SK-N-SH treated with all-trans-retinoic acid at 6 μM for 48 hours (cell line): ENCODE measurements at regions not wholly inside any gene's neighbourhood (a gene's known extent, or its start where the extent isn't known, plus 50 kb on each side); places are given as distances from the start of the nearest gene placed in this dataset.

Source experiments
- ARNTL ChIP-seq: fragments of 450-650 bp; formaldehyde crosslinking; IDR thresholded peaks from 2 replicates; pipeline ENCODE4 v1.5.0; 2020; ENCODE audit warnings: low read depth, mild to moderate bottlenecking, moderate library complexity, borderline replicate concordance
- OSR1 ChIP-seq: fragments of 250-450 bp; sonication (Bioruptor Pico); IDR thresholded peaks from 2 replicates; pipeline ENCODE4 v1.8.0; 2022; ENCODE audit warnings: moderate library complexity, mild to moderate bottlenecking, inconsistent platforms
- ZC3H10 ChIP-seq: fragments of 250-450 bp; sonication (Bioruptor Pico); IDR thresholded peaks from 2 replicates; pipeline ENCODE4 v1.5.1; 2021; ENCODE audit warnings: mild to moderate bottlenecking, moderate library complexity
- ZFP30 ChIP-seq: fragments of 450-650 bp; formaldehyde crosslinking; IDR thresholded peaks from 2 replicates; pipeline ENCODE4 v1.5.0; 2022; ENCODE audit warnings: mild to moderate bottlenecking, moderate library complexity
- ZNF70 ChIP-seq: fragments of 450-650 bp; formaldehyde crosslinking; IDR thresholded peaks from 2 replicates; pipeline ENCODE4 v1.5.0; 2020; ENCODE audit warnings: mild to moderate bottlenecking, moderate library complexity
- TF ChIP-seq, protein P1 (sequence below): fragments of 250-450 bp; sonication (Bioruptor Pico); IDR thresholded peaks from 2 replicates; pipeline ENCODE4 v1.8.0; 2020; ENCODE audit warnings: mild to moderate bottlenecking, moderate library complexity, borderline replicate concordance
- TF ChIP-seq, protein P2 (sequence below): fragments of 250-450 bp; sonication (Bioruptor Pico); IDR thresholded peaks from 2 replicates; pipeline ENCODE4 v1.5.1; 2021; ENCODE audit warnings: mild to moderate bottlenecking, moderate library complexity
- TF ChIP-seq, protein P3 (sequence below): fragments of 250-450 bp; sonication (Bioruptor Pico); IDR thresholded peaks from 2 replicates; pipeline ENCODE4 v1.8.0; 2021; ENCODE audit warnings: low read depth, mild to moderate bottlenecking, moderate library complexity, borderline replicate concordance
- TF ChIP-seq, protein P4 (sequence below): fragments of 250-450 bp; sonication (Bioruptor Pico); IDR thresholded peaks from 2 replicates; pipeline ENCODE4 v1.5.0; 2020; ENCODE audit warnings: mild to moderate bottlenecking, moderate library complexity

DNA sequence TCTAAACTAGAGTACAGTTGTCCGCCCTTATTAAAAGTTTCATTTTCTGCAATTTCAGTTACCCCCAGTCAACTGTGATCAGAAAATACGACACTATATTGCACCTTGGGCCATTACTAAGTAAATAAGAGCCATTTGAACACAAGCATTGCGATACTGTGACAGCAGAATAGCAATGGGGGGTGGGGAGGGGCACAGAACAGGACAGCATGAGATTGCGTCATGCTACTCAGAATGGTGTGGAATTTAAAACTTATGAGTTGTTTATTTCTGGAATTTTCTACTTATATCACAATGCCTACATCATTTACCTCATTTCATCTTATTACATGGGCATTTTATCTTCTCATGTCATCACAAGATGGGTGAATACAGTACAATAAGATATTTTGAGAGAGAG, 166.3 kb downstream of the MANEA start:
- TF ChIP-seq, protein P1, sequence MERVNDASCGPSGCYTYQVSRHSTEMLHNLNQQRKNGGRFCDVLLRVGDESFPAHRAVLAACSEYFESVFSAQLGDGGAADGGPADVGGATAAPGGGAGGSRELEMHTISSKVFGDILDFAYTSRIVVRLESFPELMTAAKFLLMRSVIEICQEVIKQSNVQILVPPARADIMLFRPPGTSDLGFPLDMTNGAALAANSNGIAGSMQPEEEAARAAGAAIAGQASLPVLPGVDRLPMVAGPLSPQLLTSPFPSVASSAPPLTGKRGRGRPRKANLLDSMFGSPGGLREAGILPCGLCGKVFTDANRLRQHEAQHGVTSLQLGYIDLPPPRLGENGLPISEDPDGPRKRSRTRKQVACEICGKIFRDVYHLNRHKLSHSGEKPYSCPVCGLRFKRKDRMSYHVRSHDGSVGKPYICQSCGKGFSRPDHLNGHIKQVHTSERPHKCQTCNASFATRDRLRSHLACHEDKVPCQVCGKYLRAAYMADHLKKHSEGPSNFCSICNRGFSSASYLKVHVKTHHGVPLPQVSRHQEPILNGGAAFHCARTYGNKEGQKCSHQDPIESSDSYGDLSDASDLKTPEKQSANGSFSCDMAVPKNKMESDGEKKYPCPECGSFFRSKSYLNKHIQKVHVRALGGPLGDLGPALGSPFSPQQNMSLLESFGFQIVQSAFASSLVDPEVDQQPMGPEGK (CRISPR knock-in tag), result no peak
- no peak for TF ChIP-seq ZFP30
- no peak for TF ChIP-seq ARNTL
- TF ChIP-seq, protein P2, sequence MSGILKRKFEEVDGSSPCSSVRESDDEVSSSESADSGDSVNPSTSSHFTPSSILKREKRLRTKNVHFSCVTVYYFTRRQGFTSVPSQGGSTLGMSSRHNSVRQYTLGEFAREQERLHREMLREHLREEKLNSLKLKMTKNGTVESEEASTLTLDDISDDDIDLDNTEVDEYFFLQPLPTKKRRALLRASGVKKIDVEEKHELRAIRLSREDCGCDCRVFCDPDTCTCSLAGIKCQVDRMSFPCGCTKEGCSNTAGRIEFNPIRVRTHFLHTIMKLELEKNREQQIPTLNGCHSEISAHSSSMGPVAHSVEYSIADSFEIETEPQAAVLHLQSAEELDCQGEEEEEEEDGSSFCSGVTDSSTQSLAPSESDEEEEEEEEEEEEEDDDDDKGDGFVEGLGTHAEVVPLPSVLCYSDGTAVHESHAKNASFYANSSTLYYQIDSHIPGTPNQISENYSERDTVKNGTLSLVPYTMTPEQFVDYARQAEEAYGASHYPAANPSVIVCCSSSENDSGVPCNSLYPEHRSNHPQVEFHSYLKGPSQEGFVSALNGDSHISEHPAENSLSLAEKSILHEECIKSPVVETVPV (CRISPR knock-in tag), result no peak
- no peak for TF ChIP-seq ZNF70 (CRISPR knock-in tag)
- no peak for TF ChIP-seq OSR1 (CRISPR knock-in tag)
- TF ChIP-seq, protein P3, sequence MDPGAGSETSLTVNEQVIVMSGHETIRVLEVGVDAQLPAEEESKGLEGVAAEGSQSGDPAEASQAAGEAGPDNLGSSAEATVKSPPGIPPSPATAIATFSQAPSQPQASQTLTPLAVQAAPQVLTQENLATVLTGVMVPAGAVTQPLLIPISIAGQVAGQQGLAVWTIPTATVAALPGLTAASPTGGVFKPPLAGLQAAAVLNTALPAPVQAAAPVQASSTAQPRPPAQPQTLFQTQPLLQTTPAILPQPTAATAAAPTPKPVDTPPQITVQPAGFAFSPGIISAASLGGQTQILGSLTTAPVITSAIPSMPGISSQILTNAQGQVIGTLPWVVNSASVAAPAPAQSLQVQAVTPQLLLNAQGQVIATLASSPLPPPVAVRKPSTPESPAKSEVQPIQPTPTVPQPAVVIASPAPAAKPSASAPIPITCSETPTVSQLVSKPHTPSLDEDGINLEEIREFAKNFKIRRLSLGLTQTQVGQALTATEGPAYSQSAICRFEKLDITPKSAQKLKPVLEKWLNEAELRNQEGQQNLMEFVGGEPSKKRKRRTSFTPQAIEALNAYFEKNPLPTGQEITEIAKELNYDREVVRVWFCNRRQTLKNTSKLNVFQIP (CRISPR knock-in tag), result no peak
- TF ChIP-seq, protein P4, sequence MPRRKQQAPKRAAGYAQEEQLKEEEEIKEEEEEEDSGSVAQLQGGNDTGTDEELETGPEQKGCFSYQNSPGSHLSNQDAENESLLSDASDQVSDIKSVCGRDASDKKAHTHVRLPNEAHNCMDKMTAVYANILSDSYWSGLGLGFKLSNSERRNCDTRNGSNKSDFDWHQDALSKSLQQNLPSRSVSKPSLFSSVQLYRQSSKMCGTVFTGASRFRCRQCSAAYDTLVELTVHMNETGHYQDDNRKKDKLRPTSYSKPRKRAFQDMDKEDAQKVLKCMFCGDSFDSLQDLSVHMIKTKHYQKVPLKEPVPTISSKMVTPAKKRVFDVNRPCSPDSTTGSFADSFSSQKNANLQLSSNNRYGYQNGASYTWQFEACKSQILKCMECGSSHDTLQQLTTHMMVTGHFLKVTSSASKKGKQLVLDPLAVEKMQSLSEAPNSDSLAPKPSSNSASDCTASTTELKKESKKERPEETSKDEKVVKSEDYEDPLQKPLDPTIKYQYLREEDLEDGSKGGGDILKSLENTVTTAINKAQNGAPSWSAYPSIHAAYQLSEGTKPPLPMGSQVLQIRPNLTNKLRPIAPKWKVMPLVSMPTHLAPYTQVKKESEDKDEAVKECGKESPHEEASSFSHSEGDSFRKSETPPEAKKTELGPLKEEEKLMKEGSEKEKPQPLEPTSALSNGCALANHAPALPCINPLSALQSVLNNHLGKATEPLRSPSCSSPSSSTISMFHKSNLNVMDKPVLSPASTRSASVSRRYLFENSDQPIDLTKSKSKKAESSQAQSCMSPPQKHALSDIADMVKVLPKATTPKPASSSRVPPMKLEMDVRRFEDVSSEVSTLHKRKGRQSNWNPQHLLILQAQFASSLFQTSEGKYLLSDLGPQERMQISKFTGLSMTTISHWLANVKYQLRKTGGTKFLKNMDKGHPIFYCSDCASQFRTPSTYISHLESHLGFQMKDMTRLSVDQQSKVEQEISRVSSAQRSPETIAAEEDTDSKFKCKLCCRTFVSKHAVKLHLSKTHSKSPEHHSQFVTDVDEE (CRISPR knock-in tag), result no peak
- no peak for TF ChIP-seq ZC3H10
